K562 (cell line): ENCODE measurements at regions not wholly inside any gene's neighbourhood (a gene's known extent, or its start where the extent isn't known, plus 50 kb on each side); places are given as distances from the start of the nearest gene placed in this dataset.

Source experiments
- ATAC-seq: fragments of 200-7000 bp; cut with Tn5 transposase; 3 replicates; pipeline ENCODE4 v1.9.1; 2020; ENCODE audit warnings: moderate library complexity
- BruUV-seq: library from RNA; stranded (reverse); fragments of 400-500 nt; replicated peaks from 2 replicates; lab custom pipeline; 2021; lab: Mats Ljungman, UMichigan
- CTCF ChIA-PET: fragments of 300-600 bp; formaldehyde crosslinking; extraction: SDS; loops from one replicate; lab custom pipeline; 2021; ENCODE audit warnings: low intra/inter-chr PET ratio; lab: Yijun Ruan, JAX
- POLR2A ChIA-PET: fragments of 300-600, 350-650 bp; sonication (Branson Sonifier 250); formaldehyde crosslinking; extraction: SDS; loops from one replicate; lab custom pipeline; 2021; ENCODE audit warnings: antibody characterized with exemption, inconsistent platforms; lab: Yijun Ruan, JAX
- DNase-seq, 4 experiments: peaks; one replicate each; pipeline versions ENCODE4 v3.0.0 to v3.0.0-alpha.2; 2011 to 2018; ENCODE audit warnings: low spot score in 3 of 4, mixed read lengths in 3 of 4; ENCODE audit errors: extremely low read depth in 1 of 4
- FAIRE-seq: peaks from 2 replicates; lab custom pipeline; 2011; peaks lifted over from hg19 to GRCh38; lab: Jason Lieb, UNC
- H2AFZ ChIP-seq: 2 replicates; pipeline ENCODE4 v1.6.0; 2011; ENCODE audit warnings: low read depth, low read length, control low read depth, inconsistent platforms
- H3K27ac ChIP-seq: fragments of 200-600 bp; 3 replicates; pipeline ENCODE4 v1.8.0; 2011; ENCODE audit warnings: low read depth, mild to moderate bottlenecking, control low read depth, inconsistent platforms, low read length, moderate library complexity, mixed read lengths; ENCODE audit errors: extremely low read depth
- H3K27me3 ChIP-seq, 2 experiments: fragments of 300-600 bp in 1 of 2; 2 replicates in 1 of 2; 3 replicates in 1 of 2; pipeline versions ENCODE4 v1.6.0 to v1.8.0; 2011; ENCODE audit warnings: inconsistent platforms in 2 of 2, low read length in 2 of 2, mild to moderate bottlenecking in 1 of 2, mixed read lengths in 1 of 2, moderate library complexity in 1 of 2; ENCODE audit not compliant: control insufficient read depth in 2 of 2, insufficient read depth in 2 of 2
- H3K36me3 ChIP-seq: fragments of 300-600 bp; 3 replicates; pipeline ENCODE4 v1.8.0; 2011; ENCODE audit warnings: mild to moderate bottlenecking, low read length, inconsistent platforms; ENCODE audit not compliant: control insufficient read depth, insufficient read depth
- H3K4me1 ChIP-seq, 2 experiments: fragments of 200-600 bp in 1 of 2; replicated peaks in 1 of 2; 2 replicates in 1 of 2; 3 replicates in 1 of 2; pipeline versions ENCODE4 v1.5.1 to v1.8.0; 2011; ENCODE audit warnings: inconsistent platforms in 2 of 2, low read length in 2 of 2, mild to moderate bottlenecking in 1 of 2, mixed read lengths in 1 of 2, moderate library complexity in 1 of 2; ENCODE audit not compliant: control insufficient read depth in 2 of 2, insufficient read depth in 2 of 2
- H3K4me2 ChIP-seq: 2 replicates; pipeline ENCODE4 v1.6.1; 2011; ENCODE audit warnings: low read length, control low read depth, inconsistent platforms, mixed read lengths; ENCODE audit not compliant: insufficient read depth
- H3K4me3 ChIP-seq: fragments of 200-600 bp; sonication (generic), shearing (Covaris generic); 2 replicates; pipeline ENCODE4 v1.5.1; 2016; ENCODE audit warnings: control low read depth, inconsistent platforms
- H3K79me2 ChIP-seq: fragments of 200-600 bp; 3 replicates; pipeline ENCODE4 v1.8.0; 2011; ENCODE audit warnings: low read length, inconsistent platforms; ENCODE audit not compliant: control insufficient read depth, insufficient read depth
- H3K9ac ChIP-seq, 2 experiments: 2 replicates each; pipeline versions ENCODE4 v1.6.0 to v1.6.1; 2011; ENCODE audit warnings: low read depth in 2 of 2, low read length in 2 of 2, control low read depth in 1 of 2, inconsistent platforms in 1 of 2, mild to moderate bottlenecking in 1 of 2, mixed read lengths in 1 of 2; ENCODE audit not compliant: insufficient read depth in 1 of 2
- H3K9me1 ChIP-seq: one replicate; pipeline ENCODE4 v1.6.0; 2011; ENCODE audit warnings: inconsistent platforms, mild to moderate bottlenecking, low read length, moderate library complexity; ENCODE audit not compliant: control insufficient read depth, insufficient read depth
- H3K9me3 ChIP-seq: replicated peaks from 2 replicates; pipeline ENCODE4 v1.5.1; 2011; ENCODE audit warnings: low read depth, low read length, inconsistent platforms; ENCODE audit not compliant: control insufficient read depth, insufficient read depth
- H4K20me1 ChIP-seq: replicated peaks from 2 replicates; pipeline ENCODE4 v1.6.1; 2011; ENCODE audit warnings: low read length, inconsistent platforms, mixed read lengths; ENCODE audit not compliant: control insufficient read depth, insufficient read depth
- FIP1L1 ChIP-seq: fragments of 200-400 bp; formaldehyde crosslinking; IDR thresholded peaks from 2 replicates; pipeline ENCODE4 v1.6.1; 2018; ENCODE audit warnings: mild to moderate bottlenecking, low read depth, low read length; ENCODE audit not compliant: poor library complexity, severe bottlenecking
- MXI1 ChIP-seq: IDR thresholded peaks from 2 replicates; pipeline ENCODE4 v1.6.1; 2011; ENCODE audit warnings: low read depth, mild to moderate bottlenecking, improper control_type of control experiment, low read length
- NEUROD1 ChIP-seq: fragments of 150-350 bp; IDR thresholded peaks from 2 replicates; pipeline ENCODE4 v1.6.1; 2014; ENCODE audit warnings: borderline replicate concordance, low read length, low read depth; ENCODE audit not compliant: partially characterized antibody
- PYGO2 ChIP-seq: fragments of 450-650 bp; IDR thresholded peaks from 2 replicates; pipeline ENCODE4 v1.6.1; 2016; ENCODE audit warnings: mild to moderate bottlenecking, missing genetic modification characterization, moderate library complexity, missing compliant biosample characterization
- RAD51 ChIP-seq: fragments of 450-650 bp; IDR thresholded peaks from 2 replicates; pipeline ENCODE4 v1.7.1; 2016; ENCODE audit warnings: low read depth, mild to moderate bottlenecking, borderline replicate concordance
- ZBTB11 ChIP-seq, 3 experiments: fragments of 200-800 bp in 1 of 3; fragments of 250-450 bp in 1 of 3; fragments of 450-650 bp in 1 of 3; sonication (Bioruptor Pico) in 1 of 3; sonication (Bioruptor generic) in 1 of 3; formaldehyde crosslinking in 1 of 3; IDR thresholded peaks; 2 replicates each; pipeline versions ENCODE4 v1.6.1 to v1.8.0; 2016 to 2022; ENCODE audit warnings: mild to moderate bottlenecking in 2 of 3, missing genetic modification characterization in 2 of 3, missing compliant biosample characterization in 1 of 3, moderate library complexity in 1 of 3
- ZNF407 ChIP-seq: fragments of 450-650 bp; IDR thresholded peaks from 2 replicates; pipeline ENCODE4 v1.6.1; 2016; ENCODE audit warnings: low read depth
- ZNF639 ChIP-seq, 2 experiments: fragments of 200-800 bp in 1 of 2; sonication (Bioruptor generic) in 1 of 2; sonication (generic) in 1 of 2; formaldehyde crosslinking in 1 of 2; IDR thresholded peaks in 1 of 2; conservative IDR thresholded peaks in 1 of 2; 2 replicates each; pipeline versions ENCODE4 v1.5.0 to v1.6.1; 2016 to 2020; ENCODE audit warnings: missing compliant biosample characterization in 1 of 2, missing genetic modification characterization in 1 of 2, missing genetic modification reagents in 1 of 2
- WGBS: fragments of 100-300 bp; shearing (Covaris generic); methylation state at CpG from one replicate; pipeline ENCODE4 v1.1.6; 2016; ENCODE audit warnings: low coverage, mixed read lengths; ENCODE audit not compliant: insufficient coverage; ENCODE audit errors: missing lambda C conversion rate; 5-methylcytosine and 5-hydroxymethylcytosine counted together
- in situ Hi-C: fragments of 300-500 bp; cut with MboI; formaldehyde crosslinking; loops from 4 replicates; pipeline ENCODE4 v1.15.0; 2018; ENCODE audit warnings: inconsistent platforms, mixed read lengths
- intact Hi-C: fragments of 100-400 bp; cut with micrococcal nuclease; formaldehyde crosslinking; loops from 2 replicates; pipeline ENCODE4 v1.14.2; 2022

- H3K9ac ChIP-seq = no peak overlapping the region
- 0% methylated on average over 1 of the region's 1 CpG for WGBS
- H3K9me1 ChIP-seq = no peaks in the 10 kb centered on the region
- no TSS peak for BruUV-seq
- H3K27me3 ChIP-seq = no peaks in the 10 kb centered on the region
- no peaks in the 10 kb centered on the region for H3K4me1 ChIP-seq
- CTCF ChIA-PET = no interaction called here
- in situ Hi-C loops = no loop called here
- H3K4me2 ChIP-seq = no peak overlapping the region
- no peaks in the 10 kb centered on the region for H4K20me1 ChIP-seq
- no peak overlapping the region for H3K4me3 ChIP-seq
- no peak overlapping the region for H3K27ac ChIP-seq
- POLR2A ChIA-PET = interaction anchor here (0.5 to 0.7 kb wide), 2 partner anchors 10 to 70 kb away, joined by 4 to 5 read pairs; no protein-coding TSS in a partner anchor
- no peaks in the 10 kb centered on the region for H3K9me3 ChIP-seq
- no peak for DNase-seq
- intact Hi-C loops = no loop called here
- no peak for FAIRE-seq
- no peak for ATAC-seq
- H3K36me3 ChIP-seq = no peaks in the 10 kb centered on the region
- no peaks in the 10 kb centered on the region for H3K79me2 ChIP-seq
- no peak overlapping the region for H2AFZ ChIP-seq
- TF ChIP-seq FIP1L1 (no peak), PYGO2 (tag) (no peak), ZNF639 (CRISPR knock-in tag; conservative IDR thresholded peaks at IDR 0.05 in 1 of 2, IDR thresholded peaks at IDR 0.05 in 1 of 2) (no peak), MXI1 (no peak), ZBTB11 (CRISPR knock-in tag; IDR thresholded peaks at IDR 0.05) (no peak), ZNF407 (no peak), NEUROD1 (no peak), RAD51 (no peak)
These were observed 472.8 kb downstream of the CDK5RAP2 start for GRCh38 chr9:120107138-120107537.
